Ishikawa (cell line): ENCODE measurements at regions not wholly inside any gene's neighbourhood (a gene's known extent, or its start where the extent isn't known, plus 50 kb on each side); places are given as distances from the start of the nearest gene placed in this dataset.

Source experiments
- CEBPB ChIP-seq: IDR thresholded peaks from 2 replicates; pipeline ENCODE4 v1.6.1; 2012
- CREB1 ChIP-seq: IDR thresholded peaks from 2 replicates; pipeline ENCODE4 v1.6.1; 2012; ENCODE audit warnings: low read depth
- EGR1 ChIP-seq: IDR thresholded peaks from 2 replicates; pipeline ENCODE4 v1.6.1; 2012
- EP300 ChIP-seq: IDR thresholded peaks from 2 replicates; pipeline ENCODE4 v1.6.1; 2012; ENCODE audit warnings: borderline replicate concordance
- FOXM1 ChIP-seq: IDR thresholded peaks from 2 replicates; pipeline ENCODE4 v1.6.1; 2012; ENCODE audit warnings: low read depth, borderline replicate concordance
- NFIC ChIP-seq: IDR thresholded peaks from 2 replicates; pipeline ENCODE4 v1.6.1; 2012
- RAD21 ChIP-seq: IDR thresholded peaks from 2 replicates; pipeline ENCODE4 v1.6.1; 2012; ENCODE audit warnings: low read depth
- TCF12 ChIP-seq: IDR thresholded peaks from 2 replicates; pipeline ENCODE4 v1.6.1; 2012; ENCODE audit warnings: low read depth
- TEAD4 ChIP-seq: IDR thresholded peaks from 2 replicates; pipeline ENCODE4 v1.6.1; 2012
- YY1 ChIP-seq: IDR thresholded peaks from 2 replicates; pipeline ENCODE4 v1.6.1; 2012; ENCODE audit warnings: low read depth
- ZBTB7A ChIP-seq: IDR thresholded peaks from 2 replicates; pipeline ENCODE4 v1.6.1; 2012; ENCODE audit warnings: low read depth
- TF ChIP-seq, protein P1 (sequence below): IDR thresholded peaks from 2 replicates; pipeline ENCODE4 v1.6.1; 2012
- TF ChIP-seq, protein P2 (sequence below): IDR thresholded peaks from 2 replicates; pipeline ENCODE4 v1.6.1; 2012; ENCODE audit warnings: low read depth, mild to moderate bottlenecking

DNA sequence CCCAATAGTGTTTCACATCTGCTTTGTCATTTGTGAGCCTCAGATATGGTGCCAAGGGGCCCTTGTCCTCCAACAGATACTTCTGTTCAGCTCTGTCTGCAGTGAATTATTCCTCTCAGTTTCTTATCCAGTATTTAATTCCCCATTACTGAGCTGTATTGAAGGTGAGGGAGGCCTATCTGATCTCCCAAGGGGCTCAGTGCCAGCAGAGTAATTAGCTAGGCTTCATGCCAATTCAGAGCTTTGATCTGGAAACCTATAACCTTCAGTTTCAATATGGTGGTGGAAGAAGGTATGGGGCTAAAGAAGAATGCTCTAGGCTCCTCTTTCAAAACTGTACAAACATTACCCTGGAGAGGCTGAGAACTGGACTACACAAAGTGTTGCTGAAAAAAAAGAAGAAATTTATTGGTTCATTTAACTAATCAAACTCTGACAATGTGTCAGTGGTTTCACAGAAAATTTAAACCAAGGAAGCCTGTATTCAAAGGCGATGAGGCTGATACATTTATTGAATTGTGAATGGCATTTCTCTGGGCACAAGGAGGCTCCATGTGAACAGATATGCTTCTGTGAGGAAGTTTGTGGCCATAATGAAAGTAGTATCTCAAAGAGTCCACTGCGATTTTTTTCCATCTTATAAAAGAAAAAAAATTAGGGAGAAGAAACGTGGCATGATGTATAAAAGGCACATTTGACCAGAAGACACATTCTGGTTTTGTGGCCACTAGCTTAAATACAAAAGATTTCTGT, 397.8 kb downstream of the TLE4 start:
- no peak for TF ChIP-seq NFIC
- TF ChIP-seq YY1: no peak
- no peak for TF ChIP-seq ZBTB7A
- TF ChIP-seq, protein P1, sequence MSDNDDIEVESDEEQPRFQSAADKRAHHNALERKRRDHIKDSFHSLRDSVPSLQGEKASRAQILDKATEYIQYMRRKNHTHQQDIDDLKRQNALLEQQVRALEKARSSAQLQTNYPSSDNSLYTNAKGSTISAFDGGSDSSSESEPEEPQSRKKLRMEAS: no peak
- no peak for TF ChIP-seq CREB1
- no peak for TF ChIP-seq EGR1
- no peak for TF ChIP-seq EP300
- TF ChIP-seq, protein P2, sequence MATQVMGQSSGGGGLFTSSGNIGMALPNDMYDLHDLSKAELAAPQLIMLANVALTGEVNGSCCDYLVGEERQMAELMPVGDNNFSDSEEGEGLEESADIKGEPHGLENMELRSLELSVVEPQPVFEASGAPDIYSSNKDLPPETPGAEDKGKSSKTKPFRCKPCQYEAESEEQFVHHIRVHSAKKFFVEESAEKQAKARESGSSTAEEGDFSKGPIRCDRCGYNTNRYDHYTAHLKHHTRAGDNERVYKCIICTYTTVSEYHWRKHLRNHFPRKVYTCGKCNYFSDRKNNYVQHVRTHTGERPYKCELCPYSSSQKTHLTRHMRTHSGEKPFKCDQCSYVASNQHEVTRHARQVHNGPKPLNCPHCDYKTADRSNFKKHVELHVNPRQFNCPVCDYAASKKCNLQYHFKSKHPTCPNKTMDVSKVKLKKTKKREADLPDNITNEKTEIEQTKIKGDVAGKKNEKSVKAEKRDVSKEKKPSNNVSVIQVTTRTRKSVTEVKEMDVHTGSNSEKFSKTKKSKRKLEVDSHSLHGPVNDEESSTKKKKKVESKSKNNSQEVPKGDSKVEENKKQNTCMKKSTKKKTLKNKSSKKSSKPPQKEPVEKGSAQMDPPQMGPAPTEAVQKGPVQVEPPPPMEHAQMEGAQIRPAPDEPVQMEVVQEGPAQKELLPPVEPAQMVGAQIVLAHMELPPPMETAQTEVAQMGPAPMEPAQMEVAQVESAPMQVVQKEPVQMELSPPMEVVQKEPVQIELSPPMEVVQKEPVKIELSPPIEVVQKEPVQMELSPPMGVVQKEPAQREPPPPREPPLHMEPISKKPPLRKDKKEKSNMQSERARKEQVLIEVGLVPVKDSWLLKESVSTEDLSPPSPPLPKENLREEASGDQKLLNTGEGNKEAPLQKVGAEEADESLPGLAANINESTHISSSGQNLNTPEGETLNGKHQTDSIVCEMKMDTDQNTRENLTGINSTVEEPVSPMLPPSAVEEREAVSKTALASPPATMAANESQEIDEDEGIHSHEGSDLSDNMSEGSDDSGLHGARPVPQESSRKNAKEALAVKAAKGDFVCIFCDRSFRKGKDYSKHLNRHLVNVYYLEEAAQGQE: no peak
- TF ChIP-seq FOXM1: no peak
- TF ChIP-seq RAD21: no peak
- TF ChIP-seq TEAD4: no peak
- TF ChIP-seq CEBPB: no peak
- no peak for TF ChIP-seq TCF12
